RWPE2 (cell line): ENCODE measurements at regions not wholly inside any gene's neighbourhood (a gene's known extent, or its start where the extent isn't known, plus 50 kb on each side); places are given as distances from the start of the nearest gene placed in this dataset.

Experiments used
- ATAC-seq: fragments of 200-7000 bp; cut with Tn5 transposase; 3 replicates; pipeline ENCODE4 v1.9.1; 2021; ENCODE audit warnings: low read depth
- DNase-seq: peaks from one replicate; pipeline ENCODE4 v3.0.0-alpha.2; 2020; ENCODE audit warnings: low spot score
- H3K27ac ChIP-seq: fragments of 450-650 bp; 2 replicates; pipeline ENCODE4 v1.5.1; 2017; ENCODE audit warnings: mild to moderate bottlenecking; ENCODE audit not compliant: poor library complexity, severe bottlenecking
- H3K27me3 ChIP-seq: fragments of 250-450 bp; sonication (Bioruptor Pico); 2 replicates; pipeline ENCODE4 v1.5.1; 2021; ENCODE audit warnings: mild to moderate bottlenecking, moderate library complexity; ENCODE audit not compliant: insufficient read depth, poor library complexity, severe bottlenecking
- H3K36me3 ChIP-seq: fragments of 250-450 bp; sonication (Bioruptor Pico); 2 replicates; pipeline ENCODE4 v1.5.1; 2020; ENCODE audit warnings: low read depth, mild to moderate bottlenecking, moderate library complexity
- H3K4me1 ChIP-seq: fragments of 250-450 bp; sonication (Bioruptor Pico); 2 replicates; pipeline ENCODE4 v1.5.1; 2021; ENCODE audit warnings: mild to moderate bottlenecking, moderate library complexity; ENCODE audit not compliant: insufficient read depth, poor library complexity, severe bottlenecking
- H3K4me3 ChIP-seq: fragments of 250-450 bp; sonication (Bioruptor Pico); 2 replicates; pipeline ENCODE4 v1.5.1; 2021; ENCODE audit warnings: mild to moderate bottlenecking, moderate library complexity; ENCODE audit not compliant: severe bottlenecking
- H3K9me3 ChIP-seq: fragments of 250-450 bp; sonication (Bioruptor Pico); 2 replicates; pipeline ENCODE4 v1.5.1; 2021; ENCODE audit warnings: mild to moderate bottlenecking, moderate library complexity; ENCODE audit not compliant: severe bottlenecking
- CTCF ChIP-seq: fragments of 450-650 bp; IDR thresholded peaks from one replicate; pipeline ENCODE4 v1.5.1; 2017; ENCODE audit warnings: mild to moderate bottlenecking, moderate library complexity; ENCODE audit not compliant: poor library complexity, severe bottlenecking

GRCh38 chr16:18068477-18068876, 268.1 kb downstream of the NPIPA8 start:
- TF ChIP-seq CTCF, result no peak
- Histone ChIP-seq H3K27ac (no peak overlapping the region), H3K9me3 (no peaks in the 10 kb centered on the region), H3K4me3 (no peak overlapping the region), H3K4me1 (no peaks in the 10 kb centered on the region), H3K36me3 (no peaks in the 10 kb centered on the region), H3K27me3 (peaks cover 10% of the 10 kb centered on the region)
- DNase-seq (no peak), ATAC-seq (no peak)

- Histone ChIP-seq H3K4me1 (no peaks in the 10 kb centered on the region), H3K4me3 (no peak overlapping the region), H3K9me3 (no peaks in the 10 kb centered on the region), H3K27me3 (peaks cover 15% of the 10 kb centered on the region), H3K36me3 (no peaks in the 10 kb centered on the region), H3K27ac (no peak overlapping the region)
- no peak for TF ChIP-seq CTCF
- no peak for DNase-seq
- no peak for ATAC-seq
Measured at GRCh38 chr16:18062713-18063112, 273.8 kb downstream of the NPIPA8 start.

- Histone ChIP-seq H3K36me3 (no peaks in the 10 kb centered on the region), H3K27me3 (peaks cover 16% of the 10 kb centered on the region), H3K4me3 (no peak overlapping the region), H3K27ac (no peak overlapping the region), H3K9me3 (no peaks in the 10 kb centered on the region), H3K4me1 (no peaks in the 10 kb centered on the region)
- DNase-seq, result no peak
- TF ChIP-seq CTCF, result no peak
- no peak for ATAC-seq
Measured at GRCh38 chr16:18060351-18060750, 276.2 kb downstream of the NPIPA8 start.

- peaks cover 17% of the 10 kb centered on the region for H3K27me3 ChIP-seq
- no peak overlapping the region for H3K4me3 ChIP-seq
- no peak for TF ChIP-seq CTCF
- H3K27ac ChIP-seq, result no peak overlapping the region
- no peak for DNase-seq
- no peaks in the 10 kb centered on the region for H3K4me1 ChIP-seq
- H3K36me3 ChIP-seq, result no peaks in the 10 kb centered on the region
- H3K9me3 ChIP-seq, result no peaks in the 10 kb centered on the region
- no peak for ATAC-seq
Measured at GRCh38 chr16:18059577-18059976, 277.0 kb downstream of the NPIPA8 start.

- H3K27me3 ChIP-seq, result peaks cover 12% of the 10 kb centered on the region
- DNase-seq (no peak), ATAC-seq (no peak)
- H3K4me1 ChIP-seq, result no peaks in the 10 kb centered on the region
- H3K4me3 ChIP-seq, result no peak overlapping the region
- H3K9me3 ChIP-seq, result no peaks in the 10 kb centered on the region
- no peaks in the 10 kb centered on the region for H3K36me3 ChIP-seq
- H3K27ac ChIP-seq, result no peak overlapping the region
- TF ChIP-seq CTCF, result no peak
Measured at GRCh38 chr16:18059089-18059488, 277.4 kb downstream of the NPIPA8 start.
